Activated CD8-positive, alpha-beta memory T cell treated with anti-CD3 and anti-CD28 coated beads, Interleukin-2, amount 50 U/mL, for 1 hour (primary cell): ENCODE measurements at regions not wholly inside any gene's neighbourhood (a gene's known extent, or its start where the extent isn't known, plus 50 kb on each side); places are given as distances from the start of the nearest gene placed in this dataset.
"Not testable (repeated sequence)": the region's sequence is repeated elsewhere in the genome, so short reads cannot be mapped to it uniquely, and the experiment has no call there.

ENCODE experiments used
- DNase-seq: peaks from one replicate; pipeline ENCODE4 v3.0.0-alpha.2; 2020; ENCODE audit errors: extremely low read depth

DNA sequence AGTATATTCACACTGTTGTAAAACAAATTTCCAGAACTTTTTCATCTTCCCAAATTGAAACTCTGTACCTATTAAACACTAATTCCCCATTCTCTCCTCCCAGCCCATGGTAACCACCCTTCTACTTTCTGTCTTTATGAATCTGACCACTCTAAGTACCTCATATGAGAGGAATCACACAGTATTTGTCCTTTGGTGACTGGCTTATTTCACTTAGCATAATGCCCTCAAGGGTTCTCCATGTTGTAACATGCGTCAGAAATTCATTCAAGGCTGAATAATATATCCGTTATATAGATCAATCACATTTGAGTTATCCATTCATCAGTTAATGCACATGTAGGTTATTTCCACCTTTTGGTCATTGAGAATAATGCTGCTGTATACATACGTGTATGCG lies 162.2 kb downstream of the GOSR1 start:
- DNase-seq: not testable (repeated sequence)

DNA sequence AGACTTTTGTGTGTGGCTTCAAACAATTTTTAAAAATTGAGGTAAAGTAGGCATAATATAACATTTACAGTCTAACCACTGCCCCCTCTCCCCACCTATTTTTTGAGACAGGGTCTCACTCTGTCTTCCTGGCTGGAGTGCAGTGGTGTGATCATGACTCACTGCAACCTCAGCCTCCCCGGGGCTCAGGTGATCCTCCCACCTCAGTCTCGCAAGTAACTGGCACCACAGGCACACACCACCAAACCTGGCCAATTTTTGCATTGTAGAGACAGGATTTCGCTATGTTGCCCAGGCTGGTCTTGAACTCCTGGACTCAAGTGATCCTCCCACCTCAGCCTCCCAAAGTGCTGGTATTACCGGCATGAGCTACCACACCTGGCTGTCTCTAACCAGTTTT lies 161.8 kb downstream of the GOSR1 start:
- DNase-seq: not testable (repeated sequence)

DNA sequence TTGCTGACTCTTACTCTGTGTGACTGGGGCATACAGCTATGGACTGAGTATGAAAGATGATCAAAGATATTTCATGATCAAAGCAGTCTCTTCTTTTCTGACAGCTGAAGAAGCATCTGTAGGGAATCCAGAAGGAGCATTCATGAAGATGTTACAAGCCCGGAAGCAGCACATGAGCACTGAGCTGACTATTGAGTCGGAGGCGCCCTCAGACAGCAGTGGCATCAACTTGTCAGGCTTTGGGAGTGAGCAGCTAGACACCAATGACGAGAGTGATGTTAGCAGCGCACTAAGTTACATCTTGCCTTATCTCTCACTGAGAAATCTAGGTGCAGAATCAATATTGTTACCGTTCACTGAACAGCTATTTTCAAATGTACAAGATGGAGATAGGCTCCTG lies 154.4 kb downstream of the GOSR1 start:
- DNase-seq: not testable (repeated sequence)

DNA sequence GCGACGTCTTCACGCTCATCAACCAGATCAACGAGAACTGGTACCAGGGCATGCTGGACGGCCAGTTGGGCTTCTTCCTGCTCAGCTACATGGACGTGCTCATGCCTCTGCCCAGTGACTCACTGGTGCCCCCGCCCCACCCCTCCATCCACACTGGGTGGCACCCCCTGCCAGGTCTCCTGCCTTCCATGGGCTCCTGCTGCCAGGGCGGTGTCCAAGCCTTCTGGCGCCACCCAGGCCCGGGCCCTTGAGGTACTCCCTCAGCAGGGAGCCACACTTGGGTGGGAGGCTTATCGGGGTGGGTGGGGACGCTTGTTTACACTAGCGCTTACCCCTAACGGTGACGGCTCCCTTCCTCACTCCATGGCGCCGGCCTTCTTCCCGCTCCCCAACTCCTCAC lies 148.2 kb downstream of the GOSR1 start:
- not testable (repeated sequence) for DNase-seq

GRCh38 chr17:30624180-30624579 lies 147.0 kb downstream of the GOSR1 start:
- not testable (repeated sequence) for DNase-seq

DNA sequence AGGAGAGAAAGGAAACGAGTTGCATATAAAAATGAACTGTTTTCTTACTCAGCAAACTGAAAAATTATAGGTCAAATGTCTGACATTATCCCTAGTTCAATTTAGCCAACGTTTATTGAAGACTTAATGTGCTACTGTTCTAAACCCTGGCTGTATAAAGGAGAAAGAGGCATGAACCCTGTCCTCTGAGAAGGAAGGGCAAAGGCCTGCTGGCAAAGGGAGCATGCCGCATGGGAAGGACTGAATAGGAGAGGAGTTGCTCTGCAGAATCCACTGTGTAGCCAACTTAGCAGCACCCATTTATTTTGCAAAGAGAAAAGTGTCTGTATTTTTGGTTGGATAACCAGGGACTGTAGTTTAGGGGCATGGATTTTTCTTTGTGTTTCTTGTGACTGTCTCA lies 132.5 kb downstream of the GOSR1 start:
- not testable (repeated sequence) for DNase-seq

GRCh38 chr17:30605523-30605922 lies 128.3 kb downstream of the GOSR1 start:
- DNase-seq: no peak

DNA sequence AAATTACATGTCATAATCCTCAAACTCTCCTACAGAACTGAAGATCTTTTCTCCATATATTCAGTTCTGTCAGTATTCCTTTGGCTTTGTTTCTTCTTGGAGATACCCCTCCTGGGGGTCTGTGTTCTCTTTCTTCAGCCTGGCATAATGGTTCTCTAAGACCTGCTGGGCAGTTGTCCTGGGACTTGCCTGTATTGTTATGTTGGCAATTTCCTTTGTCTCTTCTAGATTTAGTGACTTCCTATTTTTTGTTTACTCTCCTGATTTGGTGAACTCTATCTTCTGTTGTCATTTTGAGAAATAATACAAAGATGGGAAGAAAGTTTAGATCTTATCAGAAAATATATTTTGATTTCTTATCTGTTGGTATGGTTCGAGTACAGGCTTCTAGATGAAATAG lies 127.8 kb downstream of the GOSR1 start:
- DNase-seq: no peak

GRCh38 chr17:30602396-30602795 lies 125.2 kb downstream of the GOSR1 start:
- not testable (repeated sequence) for DNase-seq

DNA sequence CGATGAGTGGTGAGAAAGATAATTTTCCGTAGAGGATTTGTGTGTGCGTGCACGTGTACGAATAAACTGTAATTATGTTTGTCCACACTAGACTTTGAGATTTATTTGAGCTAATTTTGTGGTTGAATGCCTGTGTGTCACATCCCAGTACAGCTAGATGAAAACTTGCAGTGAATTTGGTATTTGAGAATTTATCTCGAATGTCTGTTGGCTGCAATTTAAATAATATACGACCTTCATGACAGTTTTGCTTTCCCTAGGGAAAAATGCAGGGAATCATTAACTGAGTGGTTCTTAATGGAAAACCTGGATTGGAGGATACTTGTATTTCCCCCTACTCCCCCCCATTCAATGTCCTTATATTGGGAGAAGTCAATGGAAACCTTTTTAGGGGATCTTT lies 124.8 kb downstream of the GOSR1 start:
- DNase-seq: not testable (repeated sequence)

- DNase-seq: no peak
Observed at GRCh38 chr17:30600830-30601494, 123.8 kb downstream of the GOSR1 start.

DNA sequence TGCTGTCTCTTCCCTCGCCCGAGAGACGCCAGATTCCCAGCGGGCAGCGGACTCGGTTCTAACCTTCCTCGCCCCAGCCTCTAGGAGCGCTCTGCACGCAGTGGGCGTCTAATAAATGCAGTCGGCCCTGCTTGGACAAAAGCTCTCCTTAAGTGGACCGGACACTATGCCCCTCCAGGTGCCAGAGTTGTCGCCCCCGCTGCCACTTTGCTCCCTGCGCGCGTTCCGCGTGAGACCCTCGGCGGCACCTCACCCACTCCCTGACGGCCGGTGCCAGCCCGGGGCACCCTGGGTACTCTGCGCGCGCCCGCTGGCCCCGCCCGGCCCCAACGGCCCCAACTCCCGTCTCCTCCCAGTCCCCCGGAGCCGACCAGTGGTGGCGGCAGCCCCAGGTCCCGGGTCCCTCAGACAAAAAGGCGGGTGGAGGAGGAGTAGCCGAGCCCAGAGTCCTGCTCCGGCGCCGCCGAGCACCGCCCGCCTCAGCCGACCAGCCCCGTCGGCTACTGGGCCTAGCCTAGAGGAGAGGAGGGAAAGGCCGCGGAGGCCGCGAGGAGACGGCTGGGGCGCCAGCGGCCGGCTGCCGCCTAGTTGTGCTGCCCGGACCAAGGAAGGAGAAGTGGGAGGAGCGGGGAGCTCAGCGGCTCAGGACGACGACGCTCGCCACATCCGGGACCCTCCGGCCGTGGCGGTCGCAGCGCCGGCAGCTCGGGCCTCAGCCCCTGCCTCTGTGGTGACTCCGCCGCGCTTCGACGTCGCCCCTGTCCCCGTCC lies 123.0 kb downstream of the GOSR1 start:
- DNase-seq: no peak

GRCh38 chr17:30599428-30600059 lies 122.3 kb downstream of the GOSR1 start:
- no peak for DNase-seq

- no peak for DNase-seq
Observed at GRCh38 chr17:30597776-30598288, 120.6 kb downstream of the GOSR1 start.

GRCh38 chr17:30596948-30597775 lies 120.0 kb downstream of the GOSR1 start:
- not testable (repeated sequence) for DNase-seq

- not testable (repeated sequence) for DNase-seq
Observed at GRCh38 chr17:30594953-30595371, 117.8 kb downstream of the GOSR1 start.

DNA sequence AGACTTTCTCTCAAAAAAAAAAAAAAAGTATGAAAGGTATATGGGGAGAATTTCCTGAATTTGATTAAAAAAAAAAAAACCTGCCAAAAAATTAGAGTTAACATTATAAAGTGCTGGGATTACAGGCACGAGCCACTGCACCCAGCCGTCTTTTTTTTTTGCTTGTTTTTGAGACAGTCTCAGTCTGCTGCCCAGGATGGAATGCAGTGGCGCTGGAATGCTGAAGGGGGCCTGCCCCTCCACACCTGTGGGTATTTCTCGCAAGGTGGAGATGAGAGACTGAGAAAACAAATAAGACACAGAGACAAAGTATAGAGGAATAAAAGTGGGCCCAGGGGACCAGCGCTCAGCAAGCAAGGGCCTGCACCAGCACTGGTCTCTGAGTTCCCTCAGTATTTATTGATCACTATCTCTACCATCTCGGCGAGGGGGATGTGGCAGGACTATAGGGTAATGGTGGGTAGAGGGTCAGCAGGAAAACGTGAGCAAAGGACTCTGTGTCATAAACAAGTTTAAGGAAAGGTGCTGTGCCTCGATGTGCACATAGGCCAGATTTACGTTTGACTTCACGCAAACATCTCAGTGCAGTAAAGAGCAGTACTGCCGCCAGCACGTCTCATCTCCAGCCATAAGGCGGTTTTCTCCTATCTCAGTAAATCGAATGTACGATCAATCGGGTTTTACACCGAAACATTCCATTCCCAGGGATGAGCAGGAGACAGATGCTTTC lies 117.2 kb downstream of the GOSR1 start:
- no peak for DNase-seq

DNA sequence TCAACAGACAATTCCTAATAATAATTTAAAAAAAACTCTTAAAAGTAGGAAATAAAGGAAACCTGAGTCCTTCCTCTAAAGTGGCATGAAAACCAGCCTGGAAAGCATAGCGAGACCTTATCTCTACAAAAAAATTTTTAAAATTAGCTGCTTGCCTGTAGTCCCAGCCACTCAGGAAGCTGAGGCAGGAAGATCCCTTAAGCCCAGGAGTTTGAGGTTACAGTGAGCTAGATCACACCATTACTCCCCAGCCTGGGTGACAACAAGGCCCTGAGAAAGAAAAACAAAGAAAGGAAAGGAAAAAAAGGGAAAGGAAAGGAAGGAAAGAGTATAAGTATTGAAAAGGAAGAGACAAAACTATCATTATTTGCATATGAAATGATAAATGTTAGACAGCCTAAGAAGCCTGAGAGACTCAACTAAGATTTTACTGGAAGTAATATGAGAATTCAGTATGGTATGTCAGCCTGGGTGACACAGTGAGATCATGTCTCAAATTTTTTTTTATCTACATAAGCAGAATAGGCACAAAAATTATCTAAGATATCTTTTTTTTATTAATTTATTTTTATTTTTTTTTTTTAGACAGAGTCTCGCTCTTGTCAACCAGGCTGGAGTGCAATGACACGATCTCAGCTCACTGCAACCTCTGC lies 113.0 kb downstream of the GOSR1 start:
- no peak for DNase-seq

DNA sequence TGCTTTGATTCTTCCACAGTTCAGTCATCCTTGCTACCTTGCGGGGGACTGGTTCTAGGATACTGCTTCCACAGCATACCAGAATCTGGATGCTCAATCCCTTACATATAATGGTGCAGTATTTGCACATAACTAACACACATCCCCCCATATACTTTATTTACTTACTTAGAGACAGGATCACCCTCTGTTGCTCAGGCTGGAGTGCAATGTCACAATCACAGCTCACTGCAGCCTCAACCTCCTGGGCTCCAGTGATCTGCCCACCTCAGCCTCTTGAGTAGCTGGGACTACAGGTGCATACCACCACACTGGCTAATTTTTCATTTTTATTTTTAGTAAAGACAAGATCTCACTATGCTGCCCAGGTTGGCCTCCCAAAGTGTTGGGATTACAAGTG lies 112.2 kb downstream of the GOSR1 start:
- DNase-seq: no peak

GRCh38 chr17:30588798-30589247 lies 111.6 kb downstream of the GOSR1 start:
- no peak for DNase-seq
